Heart left ventricle (tissue), 13 donors: ENCODE measurements at regions not wholly inside any gene's neighbourhood (a gene's known extent, or its start where the extent isn't known, plus 50 kb on each side); places are given as distances from the start of the nearest gene placed in this dataset.

ENCODE experiments used
- POLR2A ChIP-seq, 2 donors: fragments of 450-650 bp; IDR thresholded peaks; one replicate each; pipeline ENCODE4 v1.6.1; 2017; ENCODE audit warnings: antibody characterized with exemption in 2 of 2, mild to moderate bottlenecking in 2 of 2, moderate library complexity in 2 of 2
- TF ChIP-seq, protein P1 (sequence below), 12 donors: fragments of 200-600 bp; sonication (generic) in 4 of 12; IDR thresholded peaks; one replicate each; pipeline versions ENCODE4 v1.5.0 to v1.8.0; 2018 to 2022; ENCODE audit warnings: antibody characterized with exemption in 12 of 12, mild to moderate bottlenecking in 5 of 12
- donor health status: ischemic (EF 13 %, LVEDD 7.1; RV severe dilation, severe dysfunction).
- donor health status: DM: no; HTN: yes; CAD: no.
- donor health status: DM: no; HTN: no; CAD: no.
- donor health status: ischemic (EF 25% LVEDD 6.9; RV normal size, moderate dysfunction).
- donor health status: ischemic (EF 25% LVEDD 5.7; RV mildly dilated, moderate dysfunction).
- donor health status: ischemic (EF 35%, LVEDD 5.7; RV mildly dilated, moderate dysfunction).
- donor health status: nonischemic (EF 11% LVEDD 7.7; RV severe dilation, severe dysfunction).
- donor health status: DM: yes; HTN: yes; CAD: no.
- donor health status: PGD.
- donor health status: ischemic (EF 29% LVEDD 5.4; RV normal size, mild dysfunction).
- donor health status: nonischemic (EF 23%, LVEDD 6.1; RV moderate dilation, normal function).

DNA sequence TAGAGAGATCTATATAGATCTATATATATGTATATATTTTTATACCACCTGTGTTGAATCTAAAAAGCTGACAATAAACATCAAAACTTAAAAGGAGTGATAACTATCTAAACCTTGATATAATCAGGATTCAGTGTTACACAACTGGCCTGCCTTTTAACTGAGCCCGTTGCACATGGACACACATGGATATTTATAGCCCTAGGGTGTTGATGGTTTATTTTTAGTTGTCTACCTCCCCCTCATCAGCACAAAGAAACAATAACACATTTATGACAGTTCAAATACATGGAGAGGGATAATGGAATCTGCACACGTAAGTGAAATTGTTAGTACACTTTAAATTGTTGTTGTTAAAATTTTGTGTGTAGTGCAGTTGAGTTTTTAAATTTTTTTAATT, 336.9 kb downstream of the ZNF248 start:
- TF ChIP-seq POLR2A (IDR thresholded peaks at IDR 0.05), result no peak
- TF ChIP-seq, protein P1, sequence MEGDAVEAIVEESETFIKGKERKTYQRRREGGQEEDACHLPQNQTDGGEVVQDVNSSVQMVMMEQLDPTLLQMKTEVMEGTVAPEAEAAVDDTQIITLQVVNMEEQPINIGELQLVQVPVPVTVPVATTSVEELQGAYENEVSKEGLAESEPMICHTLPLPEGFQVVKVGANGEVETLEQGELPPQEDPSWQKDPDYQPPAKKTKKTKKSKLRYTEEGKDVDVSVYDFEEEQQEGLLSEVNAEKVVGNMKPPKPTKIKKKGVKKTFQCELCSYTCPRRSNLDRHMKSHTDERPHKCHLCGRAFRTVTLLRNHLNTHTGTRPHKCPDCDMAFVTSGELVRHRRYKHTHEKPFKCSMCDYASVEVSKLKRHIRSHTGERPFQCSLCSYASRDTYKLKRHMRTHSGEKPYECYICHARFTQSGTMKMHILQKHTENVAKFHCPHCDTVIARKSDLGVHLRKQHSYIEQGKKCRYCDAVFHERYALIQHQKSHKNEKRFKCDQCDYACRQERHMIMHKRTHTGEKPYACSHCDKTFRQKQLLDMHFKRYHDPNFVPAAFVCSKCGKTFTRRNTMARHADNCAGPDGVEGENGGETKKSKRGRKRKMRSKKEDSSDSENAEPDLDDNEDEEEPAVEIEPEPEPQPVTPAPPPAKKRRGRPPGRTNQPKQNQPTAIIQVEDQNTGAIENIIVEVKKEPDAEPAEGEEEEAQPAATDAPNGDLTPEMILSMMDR (IDR thresholded peaks at IDR 0.05), result no peak
